ENCODE measurements at regions not wholly inside any gene's neighbourhood (a gene's known extent, or its start where the extent isn't known, plus 50 kb on each side); places are given as distances from the start of the nearest gene placed in this dataset.
A peak's percentile ranks its signal among the peaks of the same experiment; 100 is the strongest.

DNA sequence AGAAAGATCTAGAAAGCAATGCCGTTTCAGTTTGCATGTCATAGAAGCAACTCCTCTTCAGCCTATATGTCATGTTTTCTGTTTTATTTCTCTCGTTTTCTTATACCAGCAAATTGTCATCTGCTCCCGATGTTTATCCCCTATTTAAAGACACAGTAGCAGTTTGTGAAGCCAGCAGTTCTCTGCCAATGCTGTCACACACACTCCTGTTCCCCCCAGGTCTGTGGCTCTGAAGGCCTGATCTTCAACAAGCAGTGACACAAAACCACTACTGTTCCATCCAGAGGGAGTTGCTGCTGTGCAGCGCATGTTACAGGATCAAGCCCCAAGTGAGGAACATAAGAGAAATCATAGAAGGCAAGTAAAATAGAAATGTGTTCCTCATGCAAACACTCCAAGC lies 364.1 kb upstream of the SLC30A5 start:
- no peak overlapping the region for H2BK5ac ChIP-seq (ENCODE audit: low read length)
- no peak overlapping the region for H3K9ac ChIP-seq (ENCODE audit: low read length)
- no peaks in the 10 kb centered on the region for H3K36me3 ChIP-seq (ENCODE audit: control insufficient read depth, insufficient read depth, low read length)
- H4K8ac ChIP-seq (ENCODE audit: low read depth, low read length) = no peak overlapping the region
- no CpG with 5 or more reads among the region's 4 CpGs for WGBS (ENCODE audit: extremely low coverage, insufficient coverage, low lambda C conversion rate)
- no peaks in the 10 kb centered on the region for H3K4me1 ChIP-seq (ENCODE audit: control insufficient read depth, low read depth, low read length)
- no peaks in the 10 kb centered on the region for H3K79me2 ChIP-seq (ENCODE audit: control insufficient read depth, insufficient read depth, low read length)
- no peaks in the 10 kb centered on the region for H3K79me1 ChIP-seq (ENCODE audit: low read length)
- H4K5ac ChIP-seq (ENCODE audit: low read length) = no peak overlapping the region
- H3K4me3 ChIP-seq (ENCODE audit: low read length) = no peak overlapping the region
- H3K27me3 ChIP-seq (ENCODE audit: insufficient read depth, low read length, poor library complexity) = no peaks in the 10 kb centered on the region
- H3K23ac ChIP-seq (ENCODE audit: low read length) = no peak overlapping the region
- no peak overlapping the region for H2BK15ac ChIP-seq (replicated peaks; ENCODE audit: low read depth)
- no peak overlapping the region for H2AK5ac ChIP-seq (ENCODE audit: low read length)
- DNase-seq = no peak
- no peak overlapping the region for H3K4ac ChIP-seq (ENCODE audit: low read depth, low read length)
- no peak overlapping the region for H2BK120ac ChIP-seq (ENCODE audit: low read depth, low read length)
- H3K56ac ChIP-seq (ENCODE audit: low read length) = no peak overlapping the region
- no peak overlapping the region for H3K4me2 ChIP-seq (ENCODE audit: low read length)
- no peak overlapping the region for H3K27ac ChIP-seq (ENCODE audit: low read depth, low read length)
- no peak overlapping the region for H3K18ac ChIP-seq (ENCODE audit: low read length)

DNA sequence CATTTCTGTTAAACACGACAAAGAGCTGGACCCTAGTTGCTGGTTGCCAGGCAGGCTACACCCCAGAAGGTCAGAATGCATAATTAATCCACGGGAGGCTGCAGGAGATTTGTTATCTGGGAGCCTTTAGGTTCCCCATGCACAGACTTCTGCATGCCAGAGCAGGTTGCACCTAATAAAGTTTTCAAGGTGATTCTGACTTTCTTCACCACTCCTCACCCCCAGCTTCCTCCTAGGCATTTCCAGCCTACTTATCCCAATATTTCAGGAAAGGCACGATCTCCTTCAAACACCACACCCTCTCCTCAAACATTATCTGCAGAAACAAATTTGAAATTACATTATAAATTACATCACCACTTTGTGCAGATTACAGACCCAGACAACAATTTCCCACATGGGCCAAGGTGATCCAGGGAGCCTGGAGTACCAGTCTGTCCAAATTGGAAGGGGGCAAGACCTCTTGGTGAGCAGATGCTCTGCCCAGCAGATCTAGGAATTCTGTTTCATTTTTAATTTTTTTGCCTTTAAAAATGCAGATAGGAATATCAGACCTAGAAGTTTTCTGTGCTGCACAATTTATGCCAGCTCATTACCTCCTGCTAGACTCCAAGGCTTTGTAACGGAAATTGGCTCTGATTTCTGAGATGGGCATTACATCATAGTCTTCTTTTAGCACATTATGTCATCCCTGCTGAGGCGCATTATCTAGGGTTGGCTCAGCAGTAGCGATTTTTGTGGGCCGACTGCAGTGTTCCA lies 363.4 kb upstream of the SLC30A5 start:
- Histone ChIP-seq H2AK5ac (ENCODE audit: low read length) (no peak overlapping the region), H3K4me1 (ENCODE audit: control insufficient read depth, low read depth, low read length) (no peaks in the 10 kb centered on the region), H3K79me1 (ENCODE audit: low read length) (no peaks in the 10 kb centered on the region), H2BK5ac (ENCODE audit: low read length) (no peak overlapping the region), H3K4me2 (ENCODE audit: low read length) (no peak overlapping the region), H4K5ac (ENCODE audit: low read length) (no peak overlapping the region), H3K9ac (ENCODE audit: low read length) (no peak overlapping the region), H3K23ac (ENCODE audit: low read length) (no peak overlapping the region), H2BK15ac (replicated peaks; ENCODE audit: low read depth) (no peak overlapping the region), H3K27me3 (ENCODE audit: insufficient read depth, low read length, poor library complexity) (no peaks in the 10 kb centered on the region), H4K8ac (ENCODE audit: low read depth, low read length) (no peak overlapping the region), H3K56ac (ENCODE audit: low read length) (no peak overlapping the region), H3K18ac (ENCODE audit: low read length) (no peak overlapping the region), H3K79me2 (ENCODE audit: control insufficient read depth, insufficient read depth, low read length) (no peaks in the 10 kb centered on the region), H3K4me3 (ENCODE audit: low read length) (no peak overlapping the region), H3K27ac (ENCODE audit: low read depth, low read length) (no peak overlapping the region), H3K36me3 (ENCODE audit: control insufficient read depth, insufficient read depth, low read length) (no peaks in the 10 kb centered on the region), H2BK120ac (ENCODE audit: low read depth, low read length) (no peak overlapping the region), H3K4ac (ENCODE audit: low read depth, low read length) (no peak overlapping the region)
- peak; percentile 39 for DNase-seq
- WGBS (ENCODE audit: extremely low coverage, insufficient coverage, low lambda C conversion rate) = no CpG with 5 or more reads among the region's 7 CpGs

DNA sequence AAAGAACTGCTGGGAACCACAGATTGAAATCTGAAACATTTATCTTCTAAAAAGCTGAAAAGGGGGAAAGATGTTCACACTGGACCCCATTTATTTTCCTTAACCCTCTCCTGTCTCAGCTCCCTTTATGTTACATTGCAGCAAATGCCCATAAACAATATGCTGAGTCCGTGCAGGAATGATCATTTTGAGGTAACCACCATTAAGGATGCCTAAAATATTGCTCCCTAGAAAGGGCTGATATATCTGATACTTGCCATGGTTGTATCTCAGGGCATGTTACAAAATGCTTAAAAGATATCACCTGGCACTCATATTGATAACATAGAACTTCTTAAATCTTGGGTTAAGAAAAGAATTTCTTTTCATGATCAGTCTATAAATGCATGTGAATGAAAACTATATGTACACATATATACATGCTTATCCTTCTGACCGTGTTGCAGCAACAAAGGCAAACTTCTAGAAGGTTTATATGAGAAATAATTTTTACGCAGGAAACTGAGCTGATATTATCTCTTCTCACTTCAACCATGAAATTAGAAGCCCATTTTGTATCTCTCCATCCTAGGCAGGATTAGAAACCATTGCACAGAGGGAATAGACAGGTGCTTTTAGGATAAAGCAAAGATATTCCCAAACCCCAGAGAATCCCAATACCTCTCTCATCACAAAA lies 362.7 kb upstream of the SLC30A5 start:
- Histone ChIP-seq H2AK5ac (ENCODE audit: low read length) (no peak overlapping the region), H3K4ac (ENCODE audit: low read depth, low read length) (no peak overlapping the region), H3K23ac (ENCODE audit: low read length) (no peak overlapping the region), H3K9ac (ENCODE audit: low read length) (no peak overlapping the region), H3K79me2 (ENCODE audit: control insufficient read depth, insufficient read depth, low read length) (no peaks in the 10 kb centered on the region), H2BK120ac (ENCODE audit: low read depth, low read length) (no peak overlapping the region), H4K8ac (ENCODE audit: low read depth, low read length) (no peak overlapping the region), H3K79me1 (ENCODE audit: low read length) (no peaks in the 10 kb centered on the region), H3K36me3 (ENCODE audit: control insufficient read depth, insufficient read depth, low read length) (no peaks in the 10 kb centered on the region), H2BK5ac (ENCODE audit: low read length) (no peak overlapping the region), H2BK15ac (replicated peaks; ENCODE audit: low read depth) (no peak overlapping the region), H3K4me1 (ENCODE audit: control insufficient read depth, low read depth, low read length) (no peaks in the 10 kb centered on the region), H3K27me3 (ENCODE audit: insufficient read depth, low read length, poor library complexity) (no peaks in the 10 kb centered on the region), H3K4me3 (ENCODE audit: low read length) (no peak overlapping the region), H3K18ac (ENCODE audit: low read length) (no peak overlapping the region), H3K27ac (ENCODE audit: low read depth, low read length) (no peak overlapping the region), H3K56ac (ENCODE audit: low read length) (no peak overlapping the region), H4K5ac (ENCODE audit: low read length) (no peak overlapping the region), H3K4me2 (ENCODE audit: low read length) (no peak overlapping the region)
- WGBS (ENCODE audit: extremely low coverage, insufficient coverage, low lambda C conversion rate) = no CpG with 5 or more reads among the region's 3 CpGs
- no peak for DNase-seq

DNA sequence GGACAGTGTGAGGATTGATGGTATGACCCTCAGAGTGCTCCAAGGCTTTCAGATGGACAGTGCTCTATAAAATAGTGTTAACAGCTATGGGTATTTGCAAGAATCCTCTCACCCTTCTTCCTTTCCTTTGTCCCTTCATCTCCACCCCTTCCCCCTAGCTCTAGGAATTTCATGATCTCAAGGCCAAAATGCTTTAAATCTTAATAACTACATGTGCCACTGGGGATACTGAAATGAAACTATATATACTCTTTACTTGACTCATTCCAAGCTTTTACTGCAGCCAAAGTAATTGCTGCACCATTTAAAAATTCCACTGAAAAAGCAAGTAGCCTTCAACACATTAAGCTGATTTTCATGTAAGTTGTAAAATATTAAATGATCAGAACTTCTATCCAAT lies 361.6 kb upstream of the SLC30A5 start:
- Histone ChIP-seq H3K79me2 (ENCODE audit: control insufficient read depth, insufficient read depth, low read length) (no peaks in the 10 kb centered on the region), H3K9ac (ENCODE audit: low read length) (no peak overlapping the region), H3K36me3 (ENCODE audit: control insufficient read depth, insufficient read depth, low read length) (no peaks in the 10 kb centered on the region), H3K4ac (ENCODE audit: low read depth, low read length) (no peak overlapping the region), H2BK15ac (replicated peaks; ENCODE audit: low read depth) (no peak overlapping the region), H4K5ac (ENCODE audit: low read length) (no peak overlapping the region), H3K27me3 (ENCODE audit: insufficient read depth, low read length, poor library complexity) (no peaks in the 10 kb centered on the region), H3K4me3 (ENCODE audit: low read length) (no peak overlapping the region), H3K56ac (ENCODE audit: low read length) (no peak overlapping the region), H4K8ac (ENCODE audit: low read depth, low read length) (no peak overlapping the region), H2AK5ac (ENCODE audit: low read length) (no peak overlapping the region), H3K27ac (ENCODE audit: low read depth, low read length) (no peak overlapping the region), H2BK5ac (ENCODE audit: low read length) (no peak overlapping the region), H3K18ac (ENCODE audit: low read length) (no peak overlapping the region), H3K4me2 (ENCODE audit: low read length) (no peak overlapping the region), H2BK120ac (ENCODE audit: low read depth, low read length) (no peak overlapping the region), H3K23ac (ENCODE audit: low read length) (no peak overlapping the region), H3K79me1 (ENCODE audit: low read length) (no peaks in the 10 kb centered on the region), H3K4me1 (ENCODE audit: control insufficient read depth, low read depth, low read length) (no peaks in the 10 kb centered on the region)
- DNase-seq = no peak

DNA sequence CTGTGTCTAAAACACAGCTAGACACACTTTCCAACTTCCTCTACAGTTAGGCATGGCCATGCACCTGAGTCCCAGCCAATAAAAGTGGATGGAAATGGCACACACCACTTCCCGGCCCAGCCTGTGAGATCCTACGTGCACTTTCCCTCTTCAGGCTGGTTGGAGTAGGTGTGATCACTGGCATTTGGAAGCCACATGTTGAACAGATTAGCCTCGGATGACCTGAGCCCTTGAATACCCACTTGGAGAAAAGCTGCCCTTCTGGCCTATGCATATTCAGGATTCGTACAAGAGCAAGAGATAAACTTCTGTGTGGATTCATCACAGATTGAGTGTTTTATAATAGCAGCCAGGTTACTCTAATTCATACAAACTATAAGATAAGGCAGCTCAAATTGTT lies 359.0 kb upstream of the SLC30A5 start:
- Histone ChIP-seq H4K5ac (ENCODE audit: low read length) (no peak overlapping the region), H3K36me3 (ENCODE audit: control insufficient read depth, insufficient read depth, low read length) (no peaks in the 10 kb centered on the region), H2AK5ac (ENCODE audit: low read length) (no peak overlapping the region), H3K4me2 (ENCODE audit: low read length) (no peak overlapping the region), H2BK120ac (ENCODE audit: low read depth, low read length) (no peak overlapping the region), H3K4me3 (ENCODE audit: low read length) (no peak overlapping the region), H3K9ac (ENCODE audit: low read length) (no peak overlapping the region), H2BK15ac (replicated peaks; ENCODE audit: low read depth) (no peak overlapping the region), H4K8ac (ENCODE audit: low read depth, low read length) (no peak overlapping the region), H3K4me1 (ENCODE audit: control insufficient read depth, low read depth, low read length) (no peaks in the 10 kb centered on the region), H3K23ac (ENCODE audit: low read length) (no peak overlapping the region), H2BK5ac (ENCODE audit: low read length) (no peak overlapping the region), H3K79me2 (ENCODE audit: control insufficient read depth, insufficient read depth, low read length) (no peaks in the 10 kb centered on the region), H3K27me3 (ENCODE audit: insufficient read depth, low read length, poor library complexity) (no peaks in the 10 kb centered on the region), H3K4ac (ENCODE audit: low read depth, low read length) (no peak overlapping the region), H3K56ac (ENCODE audit: low read length) (no peak overlapping the region), H3K27ac (ENCODE audit: low read depth, low read length) (no peak overlapping the region), H3K18ac (ENCODE audit: low read length) (no peak overlapping the region), H3K79me1 (ENCODE audit: low read length) (no peaks in the 10 kb centered on the region)
- no CpG with 5 or more reads among the region's 4 CpGs for WGBS (ENCODE audit: extremely low coverage, insufficient coverage, low lambda C conversion rate)
- no peak for DNase-seq

DNA sequence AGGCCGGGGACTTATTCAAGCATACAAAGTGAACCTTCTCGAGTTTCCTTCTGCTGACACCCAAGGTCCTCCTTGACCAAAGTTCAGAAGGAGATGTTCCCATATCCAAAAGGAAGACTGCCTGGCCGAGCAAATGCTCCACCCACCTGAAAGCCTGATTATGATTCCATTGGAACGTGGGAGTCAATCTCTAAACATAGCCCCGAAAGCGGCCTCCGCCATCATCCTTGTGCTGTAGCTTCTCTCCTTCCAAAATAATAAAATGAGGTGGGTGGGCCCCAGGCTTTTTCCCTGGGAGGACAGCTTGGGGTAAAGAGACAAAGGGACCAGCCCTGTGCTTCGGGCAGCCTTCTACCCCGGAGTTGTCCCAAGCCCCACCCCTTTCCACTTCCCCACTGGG lies 355.6 kb upstream of the SLC30A5 start:
- Histone ChIP-seq H3K27me3 (ENCODE audit: insufficient read depth, low read length, poor library complexity) (no peaks in the 10 kb centered on the region), H3K27ac (ENCODE audit: low read depth, low read length) (no peak overlapping the region), H3K4me1 (ENCODE audit: control insufficient read depth, low read depth, low read length) (no peaks in the 10 kb centered on the region), H4K8ac (ENCODE audit: low read depth, low read length) (no peak overlapping the region), H3K23ac (ENCODE audit: low read length) (no peak overlapping the region), H3K79me1 (ENCODE audit: low read length) (no peaks in the 10 kb centered on the region), H3K4me3 (ENCODE audit: low read length) (no peak overlapping the region), H3K4ac (ENCODE audit: low read depth, low read length) (no peak overlapping the region), H3K36me3 (ENCODE audit: control insufficient read depth, insufficient read depth, low read length) (no peaks in the 10 kb centered on the region), H2BK120ac (ENCODE audit: low read depth, low read length) (no peak overlapping the region), H3K9ac (ENCODE audit: low read length) (no peak overlapping the region), H4K5ac (ENCODE audit: low read length) (no peak overlapping the region), H3K18ac (ENCODE audit: low read length) (no peak overlapping the region), H2AK5ac (ENCODE audit: low read length) (no peak overlapping the region), H2BK15ac (replicated peaks; ENCODE audit: low read depth) (no peak overlapping the region), H2BK5ac (ENCODE audit: low read length) (no peak overlapping the region), H3K79me2 (ENCODE audit: control insufficient read depth, insufficient read depth, low read length) (no peaks in the 10 kb centered on the region), H3K4me2 (ENCODE audit: low read length) (no peak overlapping the region), H3K56ac (ENCODE audit: low read length) (no peak overlapping the region)
- no CpG with 5 or more reads among the region's 9 CpGs for WGBS (ENCODE audit: extremely low coverage, insufficient coverage, low lambda C conversion rate)
- no peak for DNase-seq

All from mesendoderm (in vitro differentiated cells).